ENCODE measurements at regions not wholly inside any gene's neighbourhood (a gene's known extent, or its start where the extent isn't known, plus 50 kb on each side); places are given as distances from the start of the nearest gene placed in this dataset.
"Not testable (repeated sequence)": the region's sequence is repeated elsewhere in the genome, so short reads cannot be mapped to it uniquely, and the experiment has no call there.

- Mint-ChIP-seq H3K27me3 (ENCODE audit: low read depth) (no peaks in the 10 kb centered on the region), H3K27ac (no peak overlapping the region), H3K9me3 (no peaks in the 10 kb centered on the region), H3K4me1 (ENCODE audit: low read depth) (no peaks in the 10 kb centered on the region), H3K36me3 (ENCODE audit: low read depth) (no peaks in the 10 kb centered on the region), H3K4me3 (no peak overlapping the region)
Measured at GRCh38 chr4:132125131-132125530, 1024.0 kb upstream of the PCDH10 start.

- Mint-ChIP-seq H3K4me1 (ENCODE audit: low read depth) (no peaks in the 10 kb centered on the region), H3K4me3 (no peak overlapping the region), H3K27ac (no peak overlapping the region), H3K27me3 (ENCODE audit: low read depth) (no peaks in the 10 kb centered on the region), H3K9me3 (peaks cover 5% of the 10 kb centered on the region), H3K36me3 (ENCODE audit: low read depth) (no peaks in the 10 kb centered on the region)
Measured at GRCh38 chr4:132132433-132132832, 1016.7 kb upstream of the PCDH10 start.

- Mint-ChIP-seq H3K4me1 (ENCODE audit: low read depth) (no peaks in the 10 kb centered on the region), H3K27ac (no peak overlapping the region), H3K4me3 (no peak overlapping the region), H3K36me3 (ENCODE audit: low read depth) (no peaks in the 10 kb centered on the region), H3K9me3 (peaks cover 9% of the 10 kb centered on the region), H3K27me3 (ENCODE audit: low read depth) (no peaks in the 10 kb centered on the region)
Measured at GRCh38 chr4:132169660-132170059, 979.4 kb upstream of the PCDH10 start.

GRCh38 chr4:132180020-132180427 is 969.1 kb upstream of the PCDH10 start:
- Mint-ChIP-seq H3K36me3 (ENCODE audit: low read depth) (no peaks in the 10 kb centered on the region), H3K9me3 (no peaks in the 10 kb centered on the region), H3K27ac (no peak overlapping the region), H3K4me1 (ENCODE audit: low read depth) (no peaks in the 10 kb centered on the region), H3K4me3 (no peak overlapping the region), H3K27me3 (ENCODE audit: low read depth) (no peaks in the 10 kb centered on the region)

GRCh38 chr4:132195176-132195575 is 953.9 kb upstream of the PCDH10 start:
- Mint-ChIP-seq H3K36me3 (ENCODE audit: low read depth) (no peaks in the 10 kb centered on the region), H3K4me3 (no peak overlapping the region), H3K9me3 (no peaks in the 10 kb centered on the region), H3K27me3 (ENCODE audit: low read depth) (no peaks in the 10 kb centered on the region), H3K27ac (no peak overlapping the region), H3K4me1 (ENCODE audit: low read depth) (no peaks in the 10 kb centered on the region)

- Mint-ChIP-seq H3K9me3 (no peaks in the 10 kb centered on the region), H3K27me3 (ENCODE audit: low read depth) (no peaks in the 10 kb centered on the region), H3K36me3 (ENCODE audit: low read depth) (no peaks in the 10 kb centered on the region), H3K4me1 (ENCODE audit: low read depth) (no peaks in the 10 kb centered on the region), H3K27ac (no peak overlapping the region), H3K4me3 (no peak overlapping the region)
Measured at GRCh38 chr4:132203618-132204017, 945.5 kb upstream of the PCDH10 start.

GRCh38 chr4:132214519-132214918 is 934.6 kb upstream of the PCDH10 start:
- no peaks in the 10 kb centered on the region for H3K9me3 Mint-ChIP-seq
- H3K27me3 Mint-ChIP-seq (ENCODE audit: low read depth), result no peaks in the 10 kb centered on the region
- H3K36me3 Mint-ChIP-seq (ENCODE audit: low read depth), result no peaks in the 10 kb centered on the region
- no peaks in the 10 kb centered on the region for H3K4me1 Mint-ChIP-seq (ENCODE audit: low read depth)
- no peak overlapping the region for H3K4me3 Mint-ChIP-seq
- no peak overlapping the region for H3K27ac Mint-ChIP-seq

- no peak overlapping the region for H3K4me3 Mint-ChIP-seq
- no peak overlapping the region for H3K27ac Mint-ChIP-seq
- no peaks in the 10 kb centered on the region for H3K36me3 Mint-ChIP-seq (ENCODE audit: low read depth)
- no peaks in the 10 kb centered on the region for H3K4me1 Mint-ChIP-seq (ENCODE audit: low read depth)
- peaks cover 6% of the 10 kb centered on the region for H3K9me3 Mint-ChIP-seq
- no peaks in the 10 kb centered on the region for H3K27me3 Mint-ChIP-seq (ENCODE audit: low read depth)
Measured at GRCh38 chr4:132218406-132218805, 930.7 kb upstream of the PCDH10 start.

GRCh38 chr4:132227151-132227856 is 921.8 kb upstream of the PCDH10 start:
- H3K36me3 Mint-ChIP-seq (ENCODE audit: low read depth), result no peaks in the 10 kb centered on the region
- H3K27ac Mint-ChIP-seq, result no peak overlapping the region
- no peaks in the 10 kb centered on the region for H3K4me1 Mint-ChIP-seq (ENCODE audit: low read depth)
- H3K27me3 Mint-ChIP-seq (ENCODE audit: low read depth), result no peaks in the 10 kb centered on the region
- H3K9me3 Mint-ChIP-seq, result peaks cover 3% of the 10 kb centered on the region
- H3K4me3 Mint-ChIP-seq, result no peak overlapping the region

- H3K27ac Mint-ChIP-seq; H3K9me3 Mint-ChIP-seq; H3K4me3 Mint-ChIP-seq; H3K27me3 Mint-ChIP-seq (ENCODE audit: low read depth); H3K36me3 Mint-ChIP-seq (ENCODE audit: low read depth); H3K4me1 Mint-ChIP-seq (ENCODE audit: low read depth): not testable (repeated sequence)
Measured at GRCh38 chr4:132227857-132228165, 921.3 kb upstream of the PCDH10 start.

GRCh38 chr4:132228676-132229075 is 920.4 kb upstream of the PCDH10 start:
- Mint-ChIP-seq H3K27ac (no peak overlapping the region), H3K9me3 (no peaks in the 10 kb centered on the region), H3K4me1 (ENCODE audit: low read depth) (no peaks in the 10 kb centered on the region), H3K4me3 (no peak overlapping the region), H3K36me3 (ENCODE audit: low read depth) (no peaks in the 10 kb centered on the region), H3K27me3 (ENCODE audit: low read depth) (no peaks in the 10 kb centered on the region)

- H3K9me3 Mint-ChIP-seq, result no peaks in the 10 kb centered on the region
- no peak overlapping the region for H3K27ac Mint-ChIP-seq
- no peaks in the 10 kb centered on the region for H3K27me3 Mint-ChIP-seq (ENCODE audit: low read depth)
- H3K4me1 Mint-ChIP-seq (ENCODE audit: low read depth), result no peaks in the 10 kb centered on the region
- no peaks in the 10 kb centered on the region for H3K36me3 Mint-ChIP-seq (ENCODE audit: low read depth)
- no peak overlapping the region for H3K4me3 Mint-ChIP-seq
Measured at GRCh38 chr4:132230025-132230424, 919.1 kb upstream of the PCDH10 start.

GRCh38 chr4:132238697-132239096 is 910.4 kb upstream of the PCDH10 start:
- Mint-ChIP-seq H3K27ac (no peak overlapping the region), H3K4me3 (no peak overlapping the region), H3K4me1 (ENCODE audit: low read depth) (no peaks in the 10 kb centered on the region), H3K27me3 (ENCODE audit: low read depth) (no peaks in the 10 kb centered on the region), H3K36me3 (ENCODE audit: low read depth) (no peaks in the 10 kb centered on the region), H3K9me3 (no peaks in the 10 kb centered on the region)

GRCh38 chr4:132240081-132240480 is 909.0 kb upstream of the PCDH10 start:
- no peak overlapping the region for H3K27ac Mint-ChIP-seq
- H3K36me3 Mint-ChIP-seq (ENCODE audit: low read depth), result no peaks in the 10 kb centered on the region

GRCh38 chr4:132245319-132245718 is 903.8 kb upstream of the PCDH10 start:
- Mint-ChIP-seq H3K4me1 (ENCODE audit: low read depth) (no peaks in the 10 kb centered on the region), H3K9me3 (no peaks in the 10 kb centered on the region), H3K27me3 (ENCODE audit: low read depth) (no peaks in the 10 kb centered on the region), H3K4me3 (no peak overlapping the region), H3K27ac (no peak overlapping the region), H3K36me3 (ENCODE audit: low read depth) (no peaks in the 10 kb centered on the region)

More at GRCh38 chr4:132240081-132240480, 909.0 kb upstream of the PCDH10 start:
- H3K27me3 Mint-ChIP-seq (ENCODE audit: low read depth), result no peaks in the 10 kb centered on the region
- no peaks in the 10 kb centered on the region for H3K4me1 Mint-ChIP-seq (ENCODE audit: low read depth)
- no peak overlapping the region for H3K4me3 Mint-ChIP-seq
- no peaks in the 10 kb centered on the region for H3K9me3 Mint-ChIP-seq

- Mint-ChIP-seq H3K4me3 (no peak overlapping the region), H3K36me3 (ENCODE audit: low read depth) (no peaks in the 10 kb centered on the region), H3K27ac (no peak overlapping the region), H3K27me3 (ENCODE audit: low read depth) (no peaks in the 10 kb centered on the region), H3K4me1 (ENCODE audit: low read depth) (no peaks in the 10 kb centered on the region), H3K9me3 (no peaks in the 10 kb centered on the region)
Measured at GRCh38 chr4:132264176-132264575, 884.9 kb upstream of the PCDH10 start.
